GM21367 (cell line): ENCODE measurements at regions not wholly inside any gene's neighbourhood (a gene's known extent, or its start where the extent isn't known, plus 50 kb on each side); places are given as distances from the start of the nearest gene placed in this dataset.

Experiments
- ATAC-seq: cut with Tn5 transposase; IDR thresholded peaks from one replicate; pipeline ENCODE4 v1.9.1; 2021; ENCODE audit not compliant: unreplicated experiment

GRCh38 chr13:33691980-33692379 lies 126.0 kb upstream of the RFC3 start:
- no peak for ATAC-seq

- ATAC-seq: no peak
These were observed 125.4 kb upstream of the RFC3 start for GRCh38 chr13:33692531-33692930.

GRCh38 chr13:33694546-33694945 lies 123.4 kb upstream of the RFC3 start:
- no peak for ATAC-seq

GRCh38 chr13:33696530-33696929 lies 121.4 kb upstream of the RFC3 start:
- ATAC-seq: no peak

- no peak for ATAC-seq
These were observed 120.0 kb upstream of the RFC3 start for GRCh38 chr13:33697926-33698325.

GRCh38 chr13:33707449-33707848 lies 110.5 kb upstream of the RFC3 start:
- no peak for ATAC-seq

- no peak for ATAC-seq
These were observed 107.0 kb upstream of the RFC3 start for GRCh38 chr13:33710924-33711323.

GRCh38 chr13:33711436-33711835 lies 106.5 kb upstream of the RFC3 start:
- ATAC-seq: no peak

GRCh38 chr13:33717775-33718174 lies 100.2 kb upstream of the RFC3 start:
- no peak for ATAC-seq

GRCh38 chr13:33721724-33722123 lies 96.2 kb upstream of the RFC3 start:
- ATAC-seq: no peak

- no peak for ATAC-seq
These were observed 95.6 kb upstream of the RFC3 start for GRCh38 chr13:33722216-33722915.

GRCh38 chr13:33723365-33723764 lies 94.6 kb upstream of the RFC3 start:
- no peak for ATAC-seq

GRCh38 chr13:33723772-33724435 lies 94.0 kb upstream of the RFC3 start:
- peak; percentile 65 for ATAC-seq

- ATAC-seq: no peak
These were observed 92.6 kb upstream of the RFC3 start for GRCh38 chr13:33725340-33725739.

- no peak for ATAC-seq
These were observed 90.5 kb upstream of the RFC3 start for GRCh38 chr13:33727297-33728083.

GRCh38 chr13:33728271-33729037 lies 89.5 kb upstream of the RFC3 start:
- peak; percentile 74 for ATAC-seq

GRCh38 chr13:33730147-33730546 lies 87.8 kb upstream of the RFC3 start:
- ATAC-seq: no peak

GRCh38 chr13:33730619-33731018 lies 87.3 kb upstream of the RFC3 start:
- ATAC-seq: no peak

- ATAC-seq: no peak
These were observed 82.7 kb upstream of the RFC3 start for GRCh38 chr13:33735276-33735675.

- ATAC-seq: no peak
These were observed 78.7 kb upstream of the RFC3 start for GRCh38 chr13:33739254-33739653.

GRCh38 chr13:33740134-33740538 lies 77.8 kb upstream of the RFC3 start:
- no peak for ATAC-seq
